ENCODE measurements at regions not wholly inside any gene's neighbourhood (a gene's known extent, or its start where the extent isn't known, plus 50 kb on each side); places are given as distances from the start of the nearest gene placed in this dataset.
"Not testable (repeated sequence)": the region's sequence is repeated elsewhere in the genome, so short reads cannot be mapped to it uniquely, and the experiment has no call there.

DNA sequence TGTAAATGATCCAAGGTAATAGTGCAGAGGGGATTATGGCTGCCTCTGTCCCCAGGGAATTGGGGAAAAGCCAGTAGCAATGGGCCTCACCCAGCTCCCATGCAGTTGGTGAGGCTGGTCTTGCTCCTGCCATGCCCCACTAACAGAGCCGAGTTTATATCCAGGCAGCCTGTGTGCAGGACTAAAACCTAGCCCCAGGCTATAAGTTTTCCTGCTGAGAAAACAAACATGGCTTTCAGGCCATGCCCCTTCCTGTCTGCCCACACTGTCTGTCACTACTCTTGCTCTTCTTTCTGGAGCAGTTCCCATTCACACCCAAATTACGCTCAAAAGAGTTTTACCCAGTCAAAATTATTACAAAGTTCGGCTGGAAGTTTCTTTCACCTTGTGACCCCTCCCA lies 73.5 kb upstream of the SPATA16 start:
- no peak for DNase-seq

DNA sequence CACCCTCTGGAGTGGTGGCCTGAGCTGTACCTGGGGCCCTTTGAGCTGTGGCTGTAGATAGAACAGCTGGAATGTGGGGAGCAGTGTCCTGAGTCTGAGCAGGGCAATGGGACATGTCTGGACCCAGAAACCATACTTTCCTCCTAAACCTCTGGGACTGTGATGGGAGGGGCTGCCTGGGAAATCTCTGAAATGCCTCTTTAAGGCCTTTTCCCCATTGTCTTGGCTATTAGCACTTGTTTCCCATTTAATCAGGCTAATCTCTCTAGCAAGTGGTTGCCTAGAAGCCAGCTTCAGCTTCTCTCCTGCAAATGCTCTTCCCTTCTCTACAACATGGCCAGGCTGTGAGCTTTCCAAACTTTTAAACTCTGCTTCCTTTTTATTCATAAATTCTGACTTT lies 58.5 kb upstream of the SPATA16 start:
- no peak for DNase-seq

GRCh38 chr3:173194868-173195267 lies 53.8 kb upstream of the SPATA16 start:
- not testable (repeated sequence) for DNase-seq

- no peak for DNase-seq
These were observed 50.6 kb upstream of the SPATA16 start for GRCh38 chr3:173191611-173192010.

Data from AML-193 (cell line).